ENCODE measurements at regions not wholly inside any gene's neighbourhood (a gene's known extent, or its start where the extent isn't known, plus 50 kb on each side); places are given as distances from the start of the nearest gene placed in this dataset.
"Not testable (repeated sequence)": the region's sequence is repeated elsewhere in the genome, so short reads cannot be mapped to it uniquely, and the experiment has no call there.

DNA sequence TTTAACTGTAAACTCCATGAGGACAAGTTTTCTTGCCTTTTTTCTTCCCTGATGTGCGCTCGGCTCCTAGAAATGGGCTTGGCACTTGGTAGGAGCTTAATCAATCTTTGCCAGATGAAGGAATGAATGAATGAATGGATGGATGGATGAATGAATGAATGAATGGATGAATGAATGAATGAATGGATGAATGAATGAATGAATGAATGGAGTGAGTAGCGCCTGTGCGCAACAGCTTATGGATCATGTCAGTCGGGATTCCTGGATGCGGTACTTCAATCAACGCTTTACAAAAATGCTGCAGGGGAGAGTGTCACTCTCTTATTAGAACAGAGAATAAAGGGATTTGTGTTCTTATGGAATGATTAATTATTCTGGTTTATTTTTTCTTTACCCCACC lies 267.3 kb downstream of the TFAP2C start:
- DNase-seq (no peak), ATAC-seq (no peak)
- Mint-ChIP-seq H3K27ac (no peak overlapping the region), H3K9me3 (peaks cover 4% of the 10 kb centered on the region), H3K36me3 (ENCODE audit: low read depth) (no peaks in the 10 kb centered on the region), H3K4me3 (no peak overlapping the region), H3K27me3 (peaks cover 4% of the 10 kb centered on the region), H3K4me1 (no peaks in the 10 kb centered on the region)

DNA sequence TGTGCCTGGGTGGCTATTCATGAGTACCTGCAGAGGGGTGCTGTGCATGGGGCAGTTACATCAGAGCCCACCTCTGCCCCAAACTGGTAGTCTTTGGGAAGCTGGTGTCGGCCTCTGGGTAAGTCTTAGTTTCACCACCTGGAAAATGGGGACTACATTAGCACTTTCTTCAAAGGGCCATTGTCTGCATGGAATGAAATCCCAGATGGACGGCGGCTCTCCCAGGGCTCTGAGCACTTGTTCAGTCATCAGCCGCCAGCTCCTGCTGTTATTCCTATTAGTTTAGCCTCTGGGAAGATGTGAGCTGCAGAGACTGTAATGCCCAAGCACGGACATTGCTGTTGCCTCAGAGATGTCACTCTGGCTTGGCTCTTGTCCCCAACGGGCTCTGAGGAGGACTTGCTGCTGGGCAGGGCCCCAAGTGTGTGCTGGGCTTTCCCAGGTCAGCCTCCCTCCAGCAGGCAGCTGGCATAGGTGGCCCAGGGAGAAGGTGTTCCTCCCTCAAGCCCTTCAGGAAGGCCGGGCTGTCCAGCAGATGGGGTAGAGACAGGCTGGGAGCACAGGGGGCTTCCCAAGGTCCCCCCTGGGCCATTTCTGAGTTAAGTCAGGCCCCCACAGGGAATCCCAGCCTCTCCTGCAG lies 268.3 kb downstream of the TFAP2C start:
- Mint-ChIP-seq H3K4me3 (no peak overlapping the region), H3K36me3 (ENCODE audit: low read depth) (no peaks in the 10 kb centered on the region), H3K27me3 (peaks cover 4% of the 10 kb centered on the region), H3K4me1 (no peaks in the 10 kb centered on the region), H3K27ac (no peak overlapping the region), H3K9me3 (peaks cover 4% of the 10 kb centered on the region)
- ATAC-seq: no peak
- DNase-seq: no peak

DNA sequence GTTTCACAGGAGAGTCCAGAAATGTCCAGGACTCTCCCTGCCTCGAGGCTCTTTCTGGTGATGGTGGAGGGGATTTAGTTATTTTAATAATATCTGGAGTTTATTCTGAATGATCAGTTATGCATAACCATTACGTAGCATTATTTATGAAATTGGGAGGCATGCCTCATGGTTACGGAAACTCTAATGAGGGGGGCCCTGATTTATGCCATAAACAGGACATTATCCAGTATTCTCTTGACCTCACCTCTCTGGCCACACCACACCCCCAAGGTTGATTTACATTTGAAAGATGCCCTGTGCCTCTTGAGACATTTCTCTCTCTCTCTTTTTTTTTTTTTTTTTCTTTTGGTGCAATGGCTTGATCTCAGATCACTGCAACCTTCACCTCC lies 268.8 kb downstream of the TFAP2C start:
- ATAC-seq: no peak
- H3K27ac Mint-ChIP-seq: no peak overlapping the region
- H3K4me3 Mint-ChIP-seq: no peak overlapping the region
- DNase-seq: no peak
- peaks cover 4% of the 10 kb centered on the region for H3K9me3 Mint-ChIP-seq
- no peaks in the 10 kb centered on the region for H3K4me1 Mint-ChIP-seq
- H3K27me3 Mint-ChIP-seq: peaks cover 6% of the 10 kb centered on the region
- H3K36me3 Mint-ChIP-seq (ENCODE audit: low read depth): no peaks in the 10 kb centered on the region

DNA sequence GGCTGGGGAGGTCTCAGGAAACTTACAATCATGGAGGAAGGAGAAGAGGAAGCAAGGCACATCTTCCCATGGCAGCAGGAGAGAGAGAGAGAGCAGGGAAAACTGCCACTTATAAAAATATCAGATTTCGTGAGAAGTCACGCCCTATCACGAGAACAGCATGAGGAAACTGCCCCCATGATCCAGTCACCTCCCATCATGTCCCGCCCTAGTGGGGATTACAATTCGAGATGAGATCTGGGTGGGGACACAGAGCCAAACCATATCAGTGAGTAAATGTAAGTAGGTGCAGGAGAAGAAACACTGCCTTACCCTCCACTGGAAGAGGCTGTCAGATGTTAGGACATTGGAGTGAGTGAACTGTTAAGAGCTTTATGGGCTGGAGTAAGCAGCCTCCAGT lies 270.4 kb downstream of the TFAP2C start:
- H3K4me1 Mint-ChIP-seq: no peaks in the 10 kb centered on the region

DNA sequence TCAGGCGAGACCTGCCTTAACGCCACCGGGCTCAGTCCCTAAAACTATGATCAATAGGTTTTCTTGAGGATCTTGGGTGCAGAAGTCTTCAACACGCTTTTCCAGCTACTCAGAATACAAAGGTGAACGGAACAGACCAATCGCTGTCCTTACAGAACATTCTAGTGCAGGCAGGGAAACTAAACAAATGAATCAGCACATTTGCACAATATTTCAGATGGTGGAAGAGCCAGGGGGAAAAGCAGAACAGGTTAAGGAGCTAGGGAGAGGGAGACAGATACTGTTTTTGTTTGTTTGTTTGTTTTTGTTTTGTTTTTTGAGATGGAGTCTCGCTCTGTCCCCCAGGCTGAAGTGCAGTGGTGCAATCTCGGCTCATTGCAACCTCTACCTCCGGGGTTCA lies 271.1 kb downstream of the TFAP2C start:
- H3K4me1 Mint-ChIP-seq: no peaks in the 10 kb centered on the region
- H3K9me3 Mint-ChIP-seq: peaks cover 4% of the 10 kb centered on the region
- H3K36me3 Mint-ChIP-seq (ENCODE audit: low read depth): no peaks in the 10 kb centered on the region
- H3K4me3 Mint-ChIP-seq: no peak overlapping the region
- ATAC-seq: no peak
- no peak for DNase-seq
- peaks cover 7% of the 10 kb centered on the region for H3K27me3 Mint-ChIP-seq
- H3K27ac Mint-ChIP-seq: no peak overlapping the region

More for the DNA sequence above, 270.4 kb downstream of the TFAP2C start:
- no peak for ATAC-seq
- peaks cover 7% of the 10 kb centered on the region for H3K27me3 Mint-ChIP-seq
- no peak overlapping the region for H3K4me3 Mint-ChIP-seq
- peaks cover 4% of the 10 kb centered on the region for H3K9me3 Mint-ChIP-seq
- no peak overlapping the region for H3K27ac Mint-ChIP-seq
- H3K36me3 Mint-ChIP-seq (ENCODE audit: low read depth): no peaks in the 10 kb centered on the region
- DNase-seq: no peak

DNA sequence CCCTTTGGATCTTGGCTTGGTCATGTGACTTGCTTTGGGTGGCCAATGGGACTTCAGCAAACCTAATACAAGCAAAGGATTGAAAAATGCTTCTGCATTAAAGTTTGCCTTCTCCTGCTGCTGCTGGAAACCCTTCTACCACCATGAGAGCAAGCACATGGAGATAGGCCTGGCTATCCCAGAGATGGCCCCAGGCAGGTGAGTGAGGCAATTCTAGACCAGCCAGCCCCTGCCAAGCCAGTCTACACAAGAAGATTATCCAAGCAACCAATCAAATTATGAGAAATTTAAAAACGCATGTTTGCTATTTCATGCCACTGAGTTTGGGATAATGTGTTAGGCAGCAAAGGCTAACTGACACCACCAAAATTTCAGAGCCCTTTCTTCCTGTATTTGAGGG lies 274.3 kb downstream of the TFAP2C start:
- Mint-ChIP-seq H3K27me3 (peaks cover 7% of the 10 kb centered on the region), H3K4me1 (no peaks in the 10 kb centered on the region), H3K9me3 (no peaks in the 10 kb centered on the region), H3K36me3 (ENCODE audit: low read depth) (no peaks in the 10 kb centered on the region), H3K4me3 (no peak overlapping the region), H3K27ac (no peak overlapping the region)
- ATAC-seq (no peak), DNase-seq (no peak)

DNA sequence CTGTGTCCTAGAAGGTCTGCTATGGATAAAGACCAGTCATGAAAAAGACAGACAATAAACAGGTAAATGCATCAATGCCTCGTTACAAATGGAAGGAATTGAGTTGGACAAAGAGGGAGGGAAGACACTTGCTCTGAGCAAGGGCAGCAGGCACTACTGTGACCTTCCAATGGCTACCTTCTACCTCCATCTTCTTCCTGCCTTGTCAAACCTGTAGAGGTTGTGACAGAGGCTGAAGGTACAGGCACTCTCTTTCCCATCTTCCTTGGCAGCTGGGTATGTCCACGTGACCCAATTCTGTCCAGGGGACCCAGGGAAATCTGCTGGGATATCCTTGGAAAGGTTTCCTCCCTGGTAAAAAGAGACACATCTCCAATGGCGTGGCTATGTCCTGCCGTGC lies 274.8 kb downstream of the TFAP2C start:
- Mint-ChIP-seq H3K4me3 (no peak overlapping the region), H3K27ac (no peak overlapping the region), H3K4me1 (no peaks in the 10 kb centered on the region), H3K36me3 (ENCODE audit: low read depth) (no peaks in the 10 kb centered on the region), H3K27me3 (peaks cover 7% of the 10 kb centered on the region), H3K9me3 (no peaks in the 10 kb centered on the region)
- no peak for ATAC-seq
- DNase-seq: no peak

DNA sequence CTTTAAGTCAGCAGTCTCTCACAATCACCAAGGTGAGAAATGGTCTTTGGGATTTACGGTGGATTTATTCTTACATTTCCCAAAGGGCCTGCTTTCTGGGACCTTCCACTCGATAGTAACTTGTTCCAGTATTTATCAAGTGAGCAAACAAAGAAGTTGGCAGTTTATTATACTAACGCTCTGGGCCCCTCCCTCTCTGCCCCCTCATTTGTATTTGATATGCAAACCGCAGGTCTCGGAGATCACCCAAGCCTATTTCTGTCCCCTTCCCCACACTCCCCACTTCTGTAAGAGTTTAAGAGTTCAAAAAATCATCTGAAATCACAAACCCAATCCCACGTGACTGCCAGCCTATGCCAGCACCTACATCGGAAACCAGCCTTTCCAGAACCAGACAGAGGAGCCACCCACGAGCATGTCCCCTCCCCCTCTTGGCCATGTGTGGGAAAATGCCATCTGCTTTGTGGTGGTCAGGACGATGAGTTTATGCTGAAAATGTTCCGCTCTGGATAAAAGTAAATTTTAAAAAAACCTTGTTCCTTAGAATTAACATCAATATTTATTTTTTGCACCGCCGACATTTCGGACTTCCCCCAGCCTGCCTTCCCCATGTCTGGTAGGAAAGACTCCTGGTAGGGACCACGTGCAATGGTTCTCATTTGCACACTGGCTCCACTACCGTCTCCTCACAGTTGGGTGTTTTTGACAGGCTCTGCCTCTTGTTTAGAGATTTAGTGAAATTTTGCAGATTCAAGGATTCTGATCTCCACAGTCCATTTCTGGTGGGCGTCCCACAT lies 281.0 kb downstream of the TFAP2C start:
- Mint-ChIP-seq H3K9me3 (no peaks in the 10 kb centered on the region), H3K27ac (no peak overlapping the region), H3K4me1 (no peaks in the 10 kb centered on the region), H3K36me3 (ENCODE audit: low read depth) (no peaks in the 10 kb centered on the region), H3K27me3 (no peaks in the 10 kb centered on the region), H3K4me3 (no peak overlapping the region)
- ATAC-seq (no peak), DNase-seq (no peak)

DNA sequence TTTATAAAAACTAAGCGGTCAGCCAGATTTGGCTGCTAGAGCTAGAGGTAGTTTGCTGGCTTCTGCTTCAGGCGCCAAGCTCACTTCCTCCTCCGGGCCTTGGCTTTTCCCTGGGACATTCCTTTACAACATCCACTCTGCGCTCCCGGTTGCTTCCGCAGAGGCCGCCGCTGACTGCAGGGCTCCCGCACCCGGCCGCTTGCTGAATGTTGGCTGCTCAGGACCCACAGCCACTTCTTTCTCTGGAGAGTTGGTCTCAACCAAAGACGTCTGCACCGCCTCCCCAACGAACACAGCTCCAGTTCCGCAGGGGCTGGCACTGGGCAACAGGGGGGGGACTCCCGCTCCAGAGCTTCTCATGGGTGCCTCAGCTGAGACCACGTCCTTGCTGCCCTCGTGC lies 282.8 kb downstream of the TFAP2C start:
- no peaks in the 10 kb centered on the region for H3K36me3 Mint-ChIP-seq (ENCODE audit: low read depth)
- H3K4me3 Mint-ChIP-seq: no peak overlapping the region
- no peak for DNase-seq
- no peak overlapping the region for H3K27ac Mint-ChIP-seq
- no peaks in the 10 kb centered on the region for H3K4me1 Mint-ChIP-seq
- H3K27me3 Mint-ChIP-seq: no peaks in the 10 kb centered on the region
- no peak for ATAC-seq
- no peaks in the 10 kb centered on the region for H3K9me3 Mint-ChIP-seq

DNA sequence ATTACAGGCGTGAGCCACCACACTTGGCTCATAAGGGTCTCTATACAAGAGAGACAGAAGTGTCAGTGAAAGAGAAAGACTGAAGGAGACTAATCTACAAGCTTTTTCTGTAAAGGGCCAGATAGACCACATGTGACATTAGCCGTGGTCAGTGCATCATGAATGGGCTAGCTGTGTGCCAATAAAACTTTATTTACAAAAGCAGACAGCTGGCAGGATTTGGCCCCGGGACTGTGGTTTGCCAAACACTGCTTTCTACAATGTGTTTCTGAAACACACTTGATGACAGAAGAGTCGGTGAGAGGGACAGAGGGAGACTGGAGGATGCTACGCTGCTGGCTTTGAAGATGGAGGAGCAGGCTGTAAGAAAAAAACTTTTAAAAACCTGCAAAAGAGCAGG lies 285.4 kb downstream of the TFAP2C start:
- ATAC-seq (no peak), DNase-seq (no peak)
- Mint-ChIP-seq H3K36me3 (ENCODE audit: low read depth) (no peaks in the 10 kb centered on the region), H3K4me1 (no peaks in the 10 kb centered on the region), H3K27me3 (peaks cover 3% of the 10 kb centered on the region), H3K4me3 (no peak overlapping the region), H3K9me3 (no peaks in the 10 kb centered on the region), H3K27ac (no peak overlapping the region)

DNA sequence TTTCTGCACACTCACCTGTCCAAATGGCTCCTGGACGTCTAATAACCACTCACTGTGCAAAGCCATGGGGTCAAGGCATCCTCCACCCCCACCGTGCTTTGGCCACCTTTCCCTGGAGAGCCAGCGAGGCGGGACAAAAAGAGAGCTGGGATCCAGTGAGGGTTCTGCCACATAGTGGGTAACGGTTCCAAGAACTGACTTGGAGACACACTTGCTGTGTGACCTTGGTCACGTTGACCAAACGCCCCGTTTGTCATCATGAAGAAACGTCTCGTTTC lies 287.2 kb downstream of the TFAP2C start:
- ATAC-seq (no peak), DNase-seq (no peak)
- no peaks in the 10 kb centered on the region for H3K4me1 Mint-ChIP-seq

DNA sequence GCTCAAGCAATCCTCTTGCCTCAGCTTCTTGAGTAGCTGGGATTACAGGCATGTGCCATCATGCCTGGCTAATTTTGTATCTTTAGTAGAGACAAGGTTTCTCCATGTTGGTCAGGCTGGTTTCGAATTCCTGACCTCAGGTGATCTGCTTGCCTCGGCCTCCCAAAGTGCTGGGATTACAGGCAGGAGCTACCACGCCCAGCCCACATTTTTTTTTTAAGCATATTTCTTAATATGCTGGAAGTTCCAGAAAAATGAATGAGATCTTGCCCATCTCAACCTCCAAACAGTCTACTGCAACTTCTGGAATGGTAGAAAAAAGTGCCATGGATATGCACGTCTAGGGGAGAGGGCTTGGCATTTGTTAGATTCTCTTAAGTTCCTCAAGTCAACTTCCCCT lies 290.9 kb downstream of the TFAP2C start:
- not testable (repeated sequence) for H3K4me3 Mint-ChIP-seq

More for the DNA sequence above, 287.2 kb downstream of the TFAP2C start:
- Mint-ChIP-seq H3K27ac (no peak overlapping the region), H3K9me3 (no peaks in the 10 kb centered on the region), H3K27me3 (peaks cover 3% of the 10 kb centered on the region), H3K36me3 (ENCODE audit: low read depth) (no peaks in the 10 kb centered on the region), H3K4me3 (no peak overlapping the region)

DNA sequence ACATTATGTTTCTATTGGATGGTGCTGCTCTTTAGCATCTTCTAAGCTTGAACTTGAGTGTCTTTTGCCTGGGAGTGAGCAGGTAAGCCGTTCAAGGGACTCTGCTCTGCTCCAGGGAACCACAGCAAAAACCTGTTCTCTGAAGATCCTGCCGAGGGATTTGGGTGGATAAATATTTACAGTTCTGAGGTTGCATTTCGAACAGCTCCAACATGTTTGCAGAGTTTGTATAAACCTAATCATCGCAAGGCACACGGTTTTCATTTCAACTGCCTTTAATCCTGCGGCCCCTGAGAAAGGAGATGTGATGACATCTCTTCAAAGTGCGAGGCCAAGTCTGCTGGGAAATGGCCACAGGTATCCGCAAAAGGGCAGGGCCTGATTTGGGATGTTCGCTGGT lies 293.4 kb downstream of the TFAP2C start:
- Mint-ChIP-seq H3K27ac (no peak overlapping the region), H3K4me3 (no peak overlapping the region), H3K9me3 (no peaks in the 10 kb centered on the region), H3K27me3 (peaks cover 38% of the 10 kb centered on the region), H3K36me3 (ENCODE audit: low read depth) (no peaks in the 10 kb centered on the region), H3K4me1 (no peaks in the 10 kb centered on the region)
- ATAC-seq: no peak
- DNase-seq: no peak

More for the DNA sequence above, 290.9 kb downstream of the TFAP2C start:
- not testable (repeated sequence) for H3K4me1 Mint-ChIP-seq; ATAC-seq; DNase-seq; H3K36me3 Mint-ChIP-seq (ENCODE audit: low read depth); H3K9me3 Mint-ChIP-seq; H3K27ac Mint-ChIP-seq
- H3K27me3 Mint-ChIP-seq: peaks cover 20% of the 10 kb centered on the region

DNA sequence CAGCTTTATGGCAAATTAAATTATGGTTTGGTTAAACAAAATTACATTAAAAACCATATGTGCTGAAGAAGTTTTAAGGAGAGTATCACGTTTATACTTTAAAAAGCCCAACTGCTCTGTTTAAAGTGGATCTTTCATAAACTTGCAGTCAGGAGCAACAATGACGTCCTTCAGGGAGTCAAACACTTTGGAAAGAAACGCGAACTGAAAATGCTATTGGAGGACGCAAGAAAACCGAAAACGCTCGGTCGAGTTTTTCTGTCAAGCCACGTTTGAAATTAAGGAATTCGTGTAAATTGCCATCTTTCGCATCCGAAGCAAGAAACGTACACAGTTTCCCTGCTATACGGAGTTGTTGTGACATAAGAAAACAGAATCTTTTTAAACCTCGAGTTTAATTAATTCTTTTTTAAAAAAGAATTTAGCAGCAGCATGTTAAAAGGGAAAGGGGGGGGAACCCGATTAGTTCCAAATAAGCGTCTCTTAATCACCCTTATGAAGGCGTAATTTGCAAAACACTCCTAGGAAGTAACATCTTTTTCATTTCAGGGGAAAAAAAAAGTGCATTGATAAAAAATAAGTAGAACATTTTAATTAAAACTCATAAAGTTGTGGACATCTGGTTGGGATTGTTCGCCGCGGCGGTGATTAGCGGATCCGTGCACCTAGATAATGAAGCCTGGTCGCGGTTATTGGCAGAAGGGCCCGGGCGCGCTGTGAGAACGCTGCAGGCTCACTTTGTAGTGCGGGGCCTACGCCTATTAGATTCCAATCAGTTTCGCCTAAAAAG lies 295.4 kb downstream of the TFAP2C start:
- no peaks in the 10 kb centered on the region for H3K4me1 Mint-ChIP-seq
- DNase-seq: no peak
- H3K36me3 Mint-ChIP-seq (ENCODE audit: low read depth): no peaks in the 10 kb centered on the region
- peaks cover 54% of the 10 kb centered on the region for H3K27me3 Mint-ChIP-seq
- no peak for ATAC-seq
- no peaks in the 10 kb centered on the region for H3K9me3 Mint-ChIP-seq
- H3K27ac Mint-ChIP-seq: no peak overlapping the region
- H3K4me3 Mint-ChIP-seq: no peak overlapping the region

Data from activated naive CD8-positive, alpha-beta T cell treated with anti-CD3 and anti-CD28 coated beads, Interleukin-2, amount 50 U/mL, for 24 hours (primary cell).